Heart left ventricle (tissue), 16 donors: ENCODE measurements at regions not wholly inside any gene's neighbourhood (a gene's known extent, or its start where the extent isn't known, plus 50 kb on each side); places are given as distances from the start of the nearest gene placed in this dataset.

Experiments used
- ATAC-seq, 4 donors: fragments of 200-7000 bp; cut with Tn5 transposase; one replicate each; pipeline ENCODE4 v1.9.1; 2020 to 2022; ENCODE audit warnings: moderate library complexity in 4 of 4, mild to moderate bottlenecking in 3 of 4, moderate number of reproducible peaks in 1 of 4
- DNase-seq, 5 donors: peaks; one replicate each; pipeline ENCODE4 v3.0.0-alpha.2; 2020
- H3K27ac ChIP-seq, 12 donors: fragments of 200-600 bp; sonication (generic) in 4 of 12; one replicate each; pipeline versions ENCODE4 v1.5.0 to v1.8.0; 2016 to 2022; ENCODE audit warnings: mild to moderate bottlenecking in 2 of 12
- H3K27me3 ChIP-seq, 9 donors: fragments of 200-600 bp; sonication (generic) in 2 of 9; one replicate each; pipeline versions ENCODE4 v1.5.1 to v1.8.0; 2016 to 2022; ENCODE audit warnings: mild to moderate bottlenecking in 3 of 9
- H3K36me3 ChIP-seq, 9 donors: fragments of 200-600 bp; sonication (generic) in 2 of 9; one replicate each; pipeline versions ENCODE4 v1.5.0 to v1.8.0; 2018 to 2022; ENCODE audit warnings: mild to moderate bottlenecking in 2 of 9
- H3K4me1 ChIP-seq, 12 donors: fragments of 200-600 bp; sonication (generic) in 4 of 12; one replicate each; pipeline versions ENCODE4 v1.5.0 to v1.8.0; 2016 to 2022; ENCODE audit warnings: mild to moderate bottlenecking in 3 of 12
- H3K4me3 ChIP-seq, 12 donors: fragments of 200-600 bp; sonication (generic) in 4 of 12; one replicate each; pipeline versions ENCODE4 v1.5.0 to v1.8.0; 2017 to 2022; ENCODE audit warnings: mild to moderate bottlenecking in 9 of 12, moderate library complexity in 4 of 12
- H3K9me3 ChIP-seq, 12 donors: fragments of 200-600 bp; sonication (generic) in 4 of 12; one replicate each; pipeline versions ENCODE4 v1.5.0 to v1.8.0; 2016 to 2022; ENCODE audit warnings: mild to moderate bottlenecking in 1 of 12
- CTCF ChIP-seq, 12 donors: fragments of 200-600 bp; sonication (generic) in 4 of 12; IDR thresholded peaks; one replicate each; pipeline versions ENCODE4 v1.5.0 to v1.8.0; 2018 to 2022; ENCODE audit warnings: antibody characterized with exemption in 12 of 12, mild to moderate bottlenecking in 5 of 12
- POLR2A ChIP-seq, 2 donors: fragments of 450-650 bp; IDR thresholded peaks; one replicate each; pipeline ENCODE4 v1.6.1; 2017; ENCODE audit warnings: antibody characterized with exemption in 2 of 2, mild to moderate bottlenecking in 2 of 2, moderate library complexity in 2 of 2
- WGBS, 4 donors: extraction: QIAGEN DNeasy Blood & Tissue Kit in 2 of 4; methylation state at CpG; one replicate each; pipeline versions ENCODE4 v1.1.5 to v1.1.7; 2013 to 2018; 5-methylcytosine and 5-hydroxymethylcytosine counted together
- intact Hi-C, 10 donors: fragments of 100-400 bp; cut with DNase I; formaldehyde crosslinking; loops; one replicate each; pipeline versions ENCODE4 v1.11.1 to v1.14.2; 2022
- donor health status: ischemic (EF 13 %, LVEDD 7.1; RV severe dilation, severe dysfunction).
- donor health status: healthy with polysubstance abuse.
- donor health status: DM: no; HTN: yes; CAD: no.
- donor health status: DM: no; HTN: no; CAD: no.
- donor health status: ischemic (EF 25% LVEDD 6.9; RV normal size, moderate dysfunction).
- donor health status: ischemic (EF 25% LVEDD 5.7; RV mildly dilated, moderate dysfunction).
- donor health status: healthy.
- donor health status: DM: yes; HTN: yes; CAD: no.
- donor health status: ischemic (EF 35%, LVEDD 5.7; RV mildly dilated, moderate dysfunction).
- donor health status: nonischemic (EF 11% LVEDD 7.7; RV severe dilation, severe dysfunction).
- donor health status: DM: yes; HTN: yes; CAD: no.
- donor health status: PGD.
- donor health status: ischemic (EF 29% LVEDD 5.4; RV normal size, mild dysfunction).
- donor health status: nonischemic (EF 23%, LVEDD 6.1; RV moderate dilation, normal function).

GRCh38 chr2:5951471-5951870, 259.3 kb downstream of the SOX11 start:
- H3K4me1 ChIP-seq, result peaks cover 0 to 4% (median 0%) of the 10 kb centered on the region in 12 donors
- H3K4me3 ChIP-seq, result no peak overlapping the region
- no peaks in the 10 kb centered on the region for H3K36me3 ChIP-seq
- H3K27me3 ChIP-seq, result no peaks in the 10 kb centered on the region
- no peaks in the 10 kb centered on the region for H3K9me3 ChIP-seq
- intact Hi-C loops, result no loop called here
- ATAC-seq, result no peak
- TF ChIP-seq POLR2A (IDR thresholded peaks at IDR 0.05), result no peak
- TF ChIP-seq CTCF (IDR thresholded peaks at IDR 0.05), result no peak
- no peak overlapping the region for H3K27ac ChIP-seq
- no peak for DNase-seq
- WGBS, 4 donors, result 72 to 100% (median 80%) methylated on average over 1 of the region's 1 CpG

DNA sequence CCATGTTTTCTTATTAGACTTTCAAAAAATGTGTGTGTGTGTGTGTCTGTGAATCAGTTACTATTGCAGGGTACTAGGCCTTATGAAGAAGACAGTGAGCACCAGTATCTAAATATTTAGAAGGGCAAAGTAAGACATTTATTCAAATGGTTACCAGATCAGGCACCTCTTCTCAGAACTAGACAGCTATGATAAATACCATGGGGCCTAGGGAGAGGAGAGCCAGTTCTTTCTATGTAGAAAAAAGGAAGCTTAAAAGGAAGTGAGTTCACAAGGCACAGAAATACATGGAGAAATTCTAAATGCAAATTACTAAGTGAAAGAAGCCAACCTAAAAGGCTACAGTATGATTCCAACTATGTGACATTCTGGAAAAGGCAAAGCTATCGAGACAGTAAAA, 261.3 kb downstream of the SOX11 start:
- no peak overlapping the region for H3K27ac ChIP-seq
- peaks cover 0 to 4% (median 0%) of the 10 kb centered on the region in 12 donors for H3K4me1 ChIP-seq
- DNase-seq (no peak), ATAC-seq (no peak)
- no peak for TF ChIP-seq POLR2A (IDR thresholded peaks at IDR 0.05)
- TF ChIP-seq CTCF (IDR thresholded peaks at IDR 0.05), result no peak
- WGBS, 4 donors, result 39 to 52% (median 49%) methylated on average over 1 of the region's 1 CpG
- intact Hi-C loops, result no loop called here
- H3K36me3 ChIP-seq, result no peaks in the 10 kb centered on the region
- H3K4me3 ChIP-seq, result no peak overlapping the region
- H3K27me3 ChIP-seq, result no peaks in the 10 kb centered on the region
- H3K9me3 ChIP-seq, result peaks cover 0 to 3% (median 0%) of the 10 kb centered on the region in 12 donors

DNA sequence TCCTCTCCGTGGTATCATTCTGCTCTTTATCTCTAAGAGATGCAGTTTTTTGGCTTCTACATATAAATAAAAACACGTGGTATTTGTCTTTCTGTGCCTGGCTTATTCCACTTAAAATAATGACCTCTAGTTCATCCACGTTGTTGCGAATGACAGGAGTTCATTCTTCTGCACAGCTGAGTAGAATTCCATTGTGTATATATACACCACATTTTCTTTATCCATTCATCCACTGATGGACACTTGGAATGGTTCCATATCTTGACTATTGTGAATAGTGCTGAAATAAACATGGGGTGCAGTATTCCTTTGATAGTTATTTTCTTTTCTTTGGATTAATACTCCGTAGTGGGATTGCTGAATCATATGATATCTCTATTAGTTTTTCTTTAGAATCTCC, 262.3 kb downstream of the SOX11 start:
- Histone ChIP-seq H3K27me3 (no peaks in the 10 kb centered on the region), H3K4me3 (no peak overlapping the region), H3K36me3 (no peaks in the 10 kb centered on the region), H3K9me3 (peaks cover 0 to 6% (median 0%) of the 10 kb centered on the region in 12 donors), H3K4me1 (peaks cover 0 to 4% (median 0%) of the 10 kb centered on the region in 12 donors), H3K27ac (no peak overlapping the region)
- WGBS, 4 donors, result 40 to 49% (median 43%) methylated on average over 5 of the region's 5 CpGs
- ATAC-seq (no peak), DNase-seq (no peak)
- TF ChIP-seq POLR2A (IDR thresholded peaks at IDR 0.05) (no peak), CTCF (IDR thresholded peaks at IDR 0.05) (no peak)
- intact Hi-C loops, result no loop called here

GRCh38 chr2:5955921-5956320, 263.7 kb downstream of the SOX11 start:
- peaks cover 0 to 4% (median 0%) of the 10 kb centered on the region in 12 donors for H3K4me1 ChIP-seq
- H3K36me3 ChIP-seq, result no peaks in the 10 kb centered on the region
- H3K9me3 ChIP-seq, result peaks cover 0 to 6% (median 0%) of the 10 kb centered on the region in 12 donors
- no peak for ATAC-seq
- DNase-seq, result no peak
- no peaks in the 10 kb centered on the region for H3K27me3 ChIP-seq
- TF ChIP-seq POLR2A (IDR thresholded peaks at IDR 0.05) (no peak), CTCF (IDR thresholded peaks at IDR 0.05) (no peak)
- no peak overlapping the region for H3K27ac ChIP-seq
- no peak overlapping the region for H3K4me3 ChIP-seq
- intact Hi-C loops, result no loop called here
